ENCODE measurements at regions not wholly inside any gene's neighbourhood (a gene's known extent, or its start where the extent isn't known, plus 50 kb on each side); places are given as distances from the start of the nearest gene placed in this dataset.

DNA sequence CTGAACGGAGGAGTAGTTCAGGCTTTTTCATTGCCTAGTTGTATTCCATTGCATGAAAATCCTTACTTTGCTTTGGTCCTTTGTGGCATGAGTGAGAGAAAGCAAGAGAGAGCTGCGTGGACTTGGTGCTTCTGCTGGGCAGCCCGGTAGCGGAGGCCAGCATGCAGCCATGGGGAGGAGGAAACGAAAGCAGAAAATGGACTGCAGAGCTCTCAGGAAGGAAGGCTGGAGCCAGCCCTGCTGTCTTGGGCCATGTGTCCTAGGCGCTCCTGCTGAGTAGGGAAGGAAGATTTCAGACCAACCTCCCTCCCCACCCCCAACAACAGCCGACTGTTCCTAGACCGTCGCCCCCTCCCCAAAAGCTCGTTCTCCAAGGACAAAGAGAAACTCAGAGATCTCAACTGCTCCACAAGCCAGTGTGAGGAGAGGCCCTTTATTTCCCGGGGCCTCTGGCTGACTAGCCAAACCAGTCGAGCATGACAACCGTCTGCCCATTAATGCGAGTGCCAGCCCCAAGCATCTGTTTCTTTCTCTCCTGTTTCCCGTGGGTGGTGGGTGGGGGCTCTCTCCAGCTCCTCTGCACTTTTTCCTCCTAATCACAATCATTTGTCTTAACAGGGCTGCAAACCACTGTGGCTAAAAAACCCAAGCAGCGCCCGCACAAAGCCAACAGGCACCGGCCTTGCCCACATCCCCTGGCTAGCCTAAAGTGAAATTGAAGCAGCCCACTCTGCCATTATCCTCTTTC is 66.8 kb upstream of the FZD7 start:
- Histone ChIP-seq H3K9me3 (ENCODE audit: severe bottlenecking) (no peaks in the 10 kb centered on the region), H3K4me3 (ENCODE audit: severe bottlenecking) (no peak overlapping the region), H3K4me1 (ENCODE audit: insufficient read depth, poor library complexity, severe bottlenecking) (no peaks in the 10 kb centered on the region), H3K27ac (ENCODE audit: poor library complexity, severe bottlenecking) (no peak overlapping the region), H3K36me3 (ENCODE audit: low read depth) (no peaks in the 10 kb centered on the region), H3K27me3 (ENCODE audit: insufficient read depth, poor library complexity, severe bottlenecking) (no peaks in the 10 kb centered on the region)
- ATAC-seq (ENCODE audit: low read depth) (no peak), DNase-seq (ENCODE audit: low spot score) (no peak)
- TF ChIP-seq, protein P1, sequence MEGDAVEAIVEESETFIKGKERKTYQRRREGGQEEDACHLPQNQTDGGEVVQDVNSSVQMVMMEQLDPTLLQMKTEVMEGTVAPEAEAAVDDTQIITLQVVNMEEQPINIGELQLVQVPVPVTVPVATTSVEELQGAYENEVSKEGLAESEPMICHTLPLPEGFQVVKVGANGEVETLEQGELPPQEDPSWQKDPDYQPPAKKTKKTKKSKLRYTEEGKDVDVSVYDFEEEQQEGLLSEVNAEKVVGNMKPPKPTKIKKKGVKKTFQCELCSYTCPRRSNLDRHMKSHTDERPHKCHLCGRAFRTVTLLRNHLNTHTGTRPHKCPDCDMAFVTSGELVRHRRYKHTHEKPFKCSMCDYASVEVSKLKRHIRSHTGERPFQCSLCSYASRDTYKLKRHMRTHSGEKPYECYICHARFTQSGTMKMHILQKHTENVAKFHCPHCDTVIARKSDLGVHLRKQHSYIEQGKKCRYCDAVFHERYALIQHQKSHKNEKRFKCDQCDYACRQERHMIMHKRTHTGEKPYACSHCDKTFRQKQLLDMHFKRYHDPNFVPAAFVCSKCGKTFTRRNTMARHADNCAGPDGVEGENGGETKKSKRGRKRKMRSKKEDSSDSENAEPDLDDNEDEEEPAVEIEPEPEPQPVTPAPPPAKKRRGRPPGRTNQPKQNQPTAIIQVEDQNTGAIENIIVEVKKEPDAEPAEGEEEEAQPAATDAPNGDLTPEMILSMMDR (IDR thresholded peaks at IDR 0.05; ENCODE audit: poor library complexity, severe bottlenecking): no peak

DNA sequence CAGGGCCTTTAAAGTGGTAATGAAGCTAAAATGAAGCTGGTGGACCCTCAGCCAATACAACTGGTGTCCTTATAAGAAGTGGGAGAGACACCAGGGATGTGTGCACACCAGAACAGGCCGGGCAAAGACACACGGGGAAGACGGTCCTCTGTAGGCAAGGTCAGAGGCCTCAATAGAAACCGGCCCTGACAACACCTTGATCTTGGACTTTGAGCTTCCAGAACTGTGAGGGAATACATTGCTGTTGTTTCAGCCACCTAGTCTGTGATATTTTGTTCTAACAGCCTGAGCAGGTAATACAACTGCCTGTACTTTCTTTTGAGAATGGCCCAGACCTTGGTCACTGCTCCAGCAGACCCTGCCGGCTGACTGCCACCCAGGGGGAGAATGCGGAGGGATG is 65.6 kb upstream of the FZD7 start:
- no peaks in the 10 kb centered on the region for H3K36me3 ChIP-seq (ENCODE audit: low read depth)
- TF ChIP-seq, protein P1 (IDR thresholded peaks at IDR 0.05; ENCODE audit: poor library complexity, severe bottlenecking): no peak
- no peaks in the 10 kb centered on the region for H3K4me1 ChIP-seq (ENCODE audit: insufficient read depth, poor library complexity, severe bottlenecking)
- DNase-seq (ENCODE audit: low spot score) (no peak), ATAC-seq (ENCODE audit: low read depth) (no peak)
- H3K27ac ChIP-seq (ENCODE audit: poor library complexity, severe bottlenecking): no peak overlapping the region
- H3K27me3 ChIP-seq (ENCODE audit: insufficient read depth, poor library complexity, severe bottlenecking): no peaks in the 10 kb centered on the region
- H3K4me3 ChIP-seq (ENCODE audit: severe bottlenecking): no peak overlapping the region
- no peaks in the 10 kb centered on the region for H3K9me3 ChIP-seq (ENCODE audit: severe bottlenecking)

DNA sequence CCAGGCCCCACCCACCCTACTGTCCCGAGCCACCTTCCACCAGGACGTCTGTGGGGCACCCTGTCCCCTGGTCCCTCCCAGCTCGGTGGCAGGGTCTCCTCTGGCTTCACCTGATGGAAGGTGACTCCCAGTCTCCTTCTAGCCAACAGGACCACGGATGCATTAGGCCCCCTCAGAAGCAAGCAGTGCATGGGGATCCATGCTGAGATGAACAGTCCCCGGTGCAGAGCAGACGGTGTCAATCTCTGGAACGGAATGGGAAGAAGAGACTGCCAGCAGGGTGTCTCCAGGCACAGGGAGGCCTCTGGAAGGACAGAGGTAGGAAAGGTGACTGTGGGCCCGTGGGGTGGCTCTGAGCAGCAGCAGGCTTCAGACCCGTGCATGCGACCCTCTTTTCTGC is 65.2 kb upstream of the FZD7 start:
- H3K27ac ChIP-seq (ENCODE audit: poor library complexity, severe bottlenecking): no peak overlapping the region
- H3K4me3 ChIP-seq (ENCODE audit: severe bottlenecking): no peak overlapping the region
- DNase-seq (ENCODE audit: low spot score) (no peak), ATAC-seq (ENCODE audit: low read depth) (no peak)
- H3K9me3 ChIP-seq (ENCODE audit: severe bottlenecking): no peaks in the 10 kb centered on the region
- H3K36me3 ChIP-seq (ENCODE audit: low read depth): no peaks in the 10 kb centered on the region
- TF ChIP-seq, protein P1 (IDR thresholded peaks at IDR 0.05; ENCODE audit: poor library complexity, severe bottlenecking): no peak
- H3K27me3 ChIP-seq (ENCODE audit: insufficient read depth, poor library complexity, severe bottlenecking): no peaks in the 10 kb centered on the region
- H3K4me1 ChIP-seq (ENCODE audit: insufficient read depth, poor library complexity, severe bottlenecking): no peaks in the 10 kb centered on the region

DNA sequence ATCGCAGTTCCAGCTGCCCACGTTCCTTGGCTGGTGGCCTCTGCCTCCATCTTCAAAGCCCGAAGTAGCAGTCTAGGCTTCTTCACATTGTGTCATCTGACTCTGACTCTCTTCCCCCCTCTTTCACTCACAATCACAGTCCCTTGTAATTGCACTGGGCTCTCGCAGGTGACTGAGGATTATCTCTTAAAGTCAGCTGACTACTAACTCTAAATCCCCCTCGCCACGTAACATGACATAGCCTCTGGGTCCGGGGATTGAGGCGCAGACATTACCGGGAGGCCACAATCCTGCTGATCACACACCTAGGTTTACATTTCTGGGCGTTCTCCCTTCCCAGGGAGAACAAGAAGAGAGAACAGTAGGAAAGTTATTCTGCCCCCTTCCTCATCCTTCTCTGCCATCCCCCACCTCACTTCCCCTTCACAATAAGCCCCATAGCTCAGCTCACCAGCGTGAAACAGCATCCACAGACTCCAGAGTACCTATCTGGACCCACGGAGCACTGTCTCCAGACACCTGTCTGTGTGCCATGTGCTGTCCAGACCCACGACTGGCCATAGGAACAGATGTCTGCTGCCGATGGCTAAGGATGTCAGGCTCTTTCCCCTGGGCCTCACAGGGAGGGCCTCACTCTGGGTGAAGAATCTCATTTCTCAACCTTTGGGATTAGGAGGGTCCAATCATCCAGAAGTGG is 64.3 kb upstream of the FZD7 start:
- H3K4me1 ChIP-seq (ENCODE audit: insufficient read depth, poor library complexity, severe bottlenecking): no peaks in the 10 kb centered on the region
- DNase-seq (ENCODE audit: low spot score): no peak

More for the DNA sequence above, 64.3 kb upstream of the FZD7 start:
- TF ChIP-seq, protein P1 (IDR thresholded peaks at IDR 0.05; ENCODE audit: poor library complexity, severe bottlenecking): no peak
- H3K36me3 ChIP-seq (ENCODE audit: low read depth): no peaks in the 10 kb centered on the region
- no peak for ATAC-seq (ENCODE audit: low read depth)
- no peak overlapping the region for H3K27ac ChIP-seq (ENCODE audit: poor library complexity, severe bottlenecking)
- H3K9me3 ChIP-seq (ENCODE audit: severe bottlenecking): no peaks in the 10 kb centered on the region
- no peak overlapping the region for H3K4me3 ChIP-seq (ENCODE audit: severe bottlenecking)
- H3K27me3 ChIP-seq (ENCODE audit: insufficient read depth, poor library complexity, severe bottlenecking): no peaks in the 10 kb centered on the region

Measured in RWPE2 (cell line).